H1 (cell line): ENCODE measurements at regions not wholly inside any gene's neighbourhood (a gene's known extent, or its start where the extent isn't known, plus 50 kb on each side); places are given as distances from the start of the nearest gene placed in this dataset.

ENCODE experiments used
- CTCF ChIA-PET: fragments of 300-600 bp; sonication (Branson Sonifier 250); formaldehyde crosslinking; loops from one replicate; lab custom pipeline; 2021; ENCODE audit not compliant: partially characterized antibody; lab: Charles Lee
- POLR2A ChIA-PET: fragments of 300-600 bp; sonication (Branson Sonifier 250); formaldehyde crosslinking; loops from one replicate; lab custom pipeline; 2021; ENCODE audit warnings: inconsistent platforms; ENCODE audit not compliant: partially characterized antibody; lab: Charles Lee
- DNase-seq, 2 experiments: peaks; one replicate each; pipeline versions ENCODE4 v3.0.0 to v3.0.0-alpha.2; 2010 to 2022; ENCODE audit warnings: low spot score in 2 of 2, low read depth in 1 of 2, mixed read lengths in 1 of 2
- FAIRE-seq: peaks from 2 replicates; lab custom pipeline; 2011; peaks lifted over from hg19 to GRCh38; lab: Jason Lieb, UNC
- H2AFZ ChIP-seq: 2 replicates; pipeline ENCODE4 v1.8.1; 2012; ENCODE audit warnings: low read length, inconsistent platforms
- H2AK5ac ChIP-seq: 2 replicates; pipeline ENCODE4 v1.6.1; 2013; ENCODE audit warnings: low read depth, low read length
- H2BK120ac ChIP-seq: replicated peaks from 2 replicates; pipeline ENCODE3; 2013; ENCODE audit warnings: low read depth, low read length, inconsistent platforms
- H2BK12ac ChIP-seq: 2 replicates; pipeline ENCODE4 v1.6.1; 2013; ENCODE audit warnings: low read depth, low read length
- H2BK15ac ChIP-seq: 2 replicates; pipeline ENCODE4 v1.6.1; 2013; ENCODE audit warnings: low read length
- H2BK20ac ChIP-seq: 2 replicates; pipeline ENCODE4 v1.6.1; 2013; ENCODE audit warnings: low read length
- H2BK5ac ChIP-seq: 2 replicates; pipeline ENCODE4 v1.6.1; 2013; ENCODE audit warnings: low read depth, low read length
- H3K14ac ChIP-seq: 2 replicates; pipeline ENCODE4 v1.6.1; 2013; ENCODE audit warnings: inconsistent platforms; ENCODE audit not compliant: insufficient read length
- H3K18ac ChIP-seq: 2 replicates; pipeline ENCODE4 v1.6.1; 2013; ENCODE audit warnings: low read length; ENCODE audit errors: extremely low read depth
- H3K23ac ChIP-seq: 2 replicates; pipeline ENCODE4 v1.6.1; 2013; ENCODE audit warnings: inconsistent platforms; ENCODE audit not compliant: insufficient read length
- H3K23me2 ChIP-seq: 2 replicates; pipeline ENCODE4 v1.6.1; 2013; ENCODE audit warnings: low read depth, low read length
- H3K27ac ChIP-seq: 2 replicates; pipeline ENCODE4 v1.6.1; 2011; ENCODE audit warnings: low read depth, low read length, inconsistent platforms
- H3K27me3 ChIP-seq, 4 experiments: replicated peaks in 1 of 4; 1 replicate in 1 of 4; 2 replicates in 3 of 4; pipeline versions ENCODE4 v1.6.1 to v1.8.1; 2011 to 2013; ENCODE audit warnings: low read length in 3 of 4, mild to moderate bottlenecking in 3 of 4, inconsistent platforms in 2 of 4, mixed read lengths in 2 of 4, moderate library complexity in 1 of 4; ENCODE audit not compliant: control insufficient read depth in 3 of 4, insufficient read depth in 3 of 4; ENCODE audit errors: extremely low read depth in 1 of 4
- H3K36me3 ChIP-seq, 4 experiments: 2 replicates each; pipeline versions ENCODE4 v1.6.1 to v1.8.1; 2011 to 2013; ENCODE audit warnings: mild to moderate bottlenecking in 4 of 4, low read length in 3 of 4, moderate library complexity in 2 of 4, control low read depth in 1 of 4, inconsistent platforms in 1 of 4; ENCODE audit not compliant: insufficient read depth in 4 of 4, control insufficient read depth in 2 of 4
- H3K4ac ChIP-seq: replicated peaks from 2 replicates; pipeline ENCODE3; 2013; ENCODE audit warnings: low read length, low read depth, mixed read lengths, inconsistent platforms; ENCODE audit not compliant: insufficient read length
- H3K4me1 ChIP-seq, 4 experiments: replicated peaks in 1 of 4; 1 replicate in 1 of 4; 2 replicates in 3 of 4; pipeline versions ENCODE4 v1.6.1 to v1.8.1; 2011 to 2013; ENCODE audit warnings: low read length in 3 of 4, inconsistent platforms in 2 of 4, mixed read lengths in 1 of 4; ENCODE audit not compliant: insufficient read depth in 4 of 4, control insufficient read depth in 3 of 4
- H3K4me2 ChIP-seq, 2 experiments: 2 replicates each; pipeline versions ENCODE4 v1.6.1 to v1.8.1; 2011 to 2013; ENCODE audit warnings: low read depth in 2 of 2, low read length in 2 of 2, control low read depth in 1 of 2, inconsistent platforms in 1 of 2, mild to moderate bottlenecking in 1 of 2; ENCODE audit not compliant: insufficient read depth in 1 of 2
- H3K4me3 ChIP-seq, 4 experiments: fragments of 200-600, 300-600 bp in 1 of 4; sonication (generic), shearing (Covaris generic), sonication (Bioruptor Twin) in 1 of 4; 2 replicates each; pipeline versions ENCODE4 v1.5.1 to v1.8.1; 2011 to 2016; ENCODE audit warnings: low read length in 4 of 4, low read depth in 3 of 4, control low read depth in 2 of 4, inconsistent platforms in 2 of 4, mild to moderate bottlenecking in 2 of 4, mixed read lengths in 1 of 4, moderate library complexity in 1 of 4; ENCODE audit not compliant: insufficient read depth in 2 of 4; ENCODE audit errors: extremely low read depth in 1 of 4
- H3K56ac ChIP-seq: replicated peaks from 2 replicates; pipeline ENCODE3; 2013; ENCODE audit warnings: low read depth, mild to moderate bottlenecking, mixed read lengths, low read length, inconsistent platforms; ENCODE audit not compliant: insufficient read length
- H3K79me1 ChIP-seq: 2 replicates; pipeline ENCODE4 v1.6.1; 2013; ENCODE audit warnings: low read depth, low read length, control low read depth
- H3K79me2 ChIP-seq, 2 experiments: 2 replicates each; pipeline versions ENCODE4 v1.6.1 to v1.8.1; 2012 to 2013; ENCODE audit warnings: low read length in 2 of 2, mild to moderate bottlenecking in 2 of 2, inconsistent platforms in 1 of 2; ENCODE audit not compliant: insufficient read depth in 2 of 2, control insufficient read depth in 1 of 2
- H3K9ac ChIP-seq, 4 experiments: replicated peaks in 1 of 4; 1 replicate in 1 of 4; 2 replicates in 3 of 4; pipeline versions ENCODE4 v1.6.1 to v1.8.1; 2011 to 2013; ENCODE audit warnings: low read depth in 3 of 4, low read length in 3 of 4, control low read depth in 2 of 4, mild to moderate bottlenecking in 2 of 4, moderate library complexity in 2 of 4, inconsistent platforms in 1 of 4; ENCODE audit errors: extremely low read depth in 1 of 4
- H3K9me3 ChIP-seq, 2 experiments: 2 replicates each; pipeline versions ENCODE4 v1.6.1 to v1.8.1; 2012 to 2013; ENCODE audit warnings: mild to moderate bottlenecking in 2 of 2, moderate library complexity in 2 of 2, control low read depth in 1 of 2, inconsistent platforms in 1 of 2, low read depth in 1 of 2, low read length in 1 of 2, mixed read lengths in 1 of 2; ENCODE audit not compliant: insufficient read depth in 2 of 2
- H4K20me1 ChIP-seq, 2 experiments: replicated peaks in 1 of 2; 2 replicates each; pipeline versions ENCODE3 to v1.8.1; 2011 to 2013; ENCODE audit warnings: inconsistent platforms in 2 of 2, low read length in 2 of 2, mild to moderate bottlenecking in 1 of 2; ENCODE audit not compliant: insufficient read depth in 2 of 2, control insufficient read depth in 1 of 2
- H4K5ac ChIP-seq: 2 replicates; pipeline ENCODE4 v1.6.1; 2013; ENCODE audit warnings: low read length, low read depth, mixed read lengths, inconsistent platforms; ENCODE audit not compliant: insufficient read length
- H4K8ac ChIP-seq: 2 replicates; pipeline ENCODE4 v1.8.0; 2013; ENCODE audit warnings: mild to moderate bottlenecking, moderate library complexity, low read length, inconsistent platforms; ENCODE audit not compliant: insufficient read depth; ENCODE audit errors: extremely low read depth
- H4K91ac ChIP-seq: replicated peaks from 2 replicates; pipeline ENCODE3; 2013; ENCODE audit warnings: low read length, mixed read lengths, inconsistent platforms; ENCODE audit not compliant: insufficient read length
- POLR2AphosphoS5 ChIP-seq: IDR thresholded peaks from 2 replicates; pipeline ENCODE4 v1.6.1; 2011; ENCODE audit warnings: low read depth, low read length
- RXRA ChIP-seq: IDR thresholded peaks from 2 replicates; pipeline ENCODE4 v1.6.1; 2011; ENCODE audit warnings: low read depth, mild to moderate bottlenecking, low read length, moderate library complexity; ENCODE audit not compliant: insufficient read depth
- SP1 ChIP-seq: IDR thresholded peaks from 2 replicates; pipeline ENCODE4 v1.6.1; 2011; ENCODE audit warnings: low read depth, low read length
- WGBS, 2 experiments: shearing (Covaris generic) in 1 of 2; methylation state at CpG; one replicate each; pipeline versions ENCODE4 v1.1.6 to v1.1.7; 2013 to 2015; ENCODE audit warnings: low lambda C conversion rate in 2 of 2, mixed read lengths in 2 of 2, inconsistent platforms in 1 of 2, low coverage in 1 of 2, missing lambda C conversion rate in 1 of 2; ENCODE audit not compliant: insufficient replicate concordance in 2 of 2, insufficient coverage in 1 of 2, insufficient read length in 1 of 2; ENCODE audit errors: extremely low coverage in 1 of 2, missing lambda C conversion rate in 1 of 2; 5-methylcytosine and 5-hydroxymethylcytosine counted together

GRCh38 chr21:27534206-27534605 is 567.3 kb upstream of the ADAMTS5 start:
- H3K4ac ChIP-seq, result no peak overlapping the region
- TF ChIP-seq SP1 (no peak), POLR2AphosphoS5 (no peak), RXRA (no peak)
- TF ChIP-seq, all 59 proteins: peak for 0

More at GRCh38 chr21:27534206-27534605, 567.3 kb upstream of the ADAMTS5 start:
- H2BK15ac ChIP-seq, result no peak overlapping the region
- H3K9me3 ChIP-seq, result no peaks in the 10 kb centered on the region
- no peaks in the 10 kb centered on the region for H4K20me1 ChIP-seq
- H3K27me3 ChIP-seq, result no peaks in the 10 kb centered on the region
- H3K4me2 ChIP-seq, result no peak overlapping the region
- H3K14ac ChIP-seq, result no peak overlapping the region
- FAIRE-seq (no peak), DNase-seq (no peak)
- no peak overlapping the region for H2BK12ac ChIP-seq
- H4K8ac ChIP-seq, result no peak overlapping the region
- no peak overlapping the region for H4K5ac ChIP-seq
- H3K36me3 ChIP-seq, result no peaks in the 10 kb centered on the region
- no peak overlapping the region for H3K27ac ChIP-seq
- H3K79me2 ChIP-seq, result no peaks in the 10 kb centered on the region
- no peak overlapping the region for H3K18ac ChIP-seq
- H2AFZ ChIP-seq, result no peak overlapping the region
- H3K4me3 ChIP-seq, result no peak overlapping the region
- no peak overlapping the region for H2BK5ac ChIP-seq
- H3K23ac ChIP-seq, result no peak overlapping the region
- no peak overlapping the region for H2AK5ac ChIP-seq
- no peak overlapping the region for H2BK120ac ChIP-seq
- no peak overlapping the region for H3K56ac ChIP-seq
- no peaks in the 10 kb centered on the region for H3K23me2 ChIP-seq
- no peak overlapping the region for H3K9ac ChIP-seq
- H4K91ac ChIP-seq, result no peak overlapping the region
- 94% methylated on average over 2 of the region's 2 CpGs; no CpG with 5 or more reads in 1 of the 2 experiments for WGBS, 2 experiments
- ChIA-PET CTCF (no interaction called here), POLR2A (no interaction called here)
- no peaks in the 10 kb centered on the region for H3K79me1 ChIP-seq
- H3K4me1 ChIP-seq, result no peaks in the 10 kb centered on the region
- no peak overlapping the region for H2BK20ac ChIP-seq
